GM12872 (cell line): ENCODE measurements at regions not wholly inside any gene's neighbourhood (a gene's known extent, or its start where the extent isn't known, plus 50 kb on each side); places are given as distances from the start of the nearest gene placed in this dataset.

Experiments used
- TF ChIP-seq, protein P1 (sequence below): IDR thresholded peaks from 3 replicates; pipeline ENCODE4 v1.5.1; 2011; ENCODE audit warnings: low read depth, mild to moderate bottlenecking, low read length, moderate library complexity; ENCODE audit not compliant: insufficient read depth

DNA sequence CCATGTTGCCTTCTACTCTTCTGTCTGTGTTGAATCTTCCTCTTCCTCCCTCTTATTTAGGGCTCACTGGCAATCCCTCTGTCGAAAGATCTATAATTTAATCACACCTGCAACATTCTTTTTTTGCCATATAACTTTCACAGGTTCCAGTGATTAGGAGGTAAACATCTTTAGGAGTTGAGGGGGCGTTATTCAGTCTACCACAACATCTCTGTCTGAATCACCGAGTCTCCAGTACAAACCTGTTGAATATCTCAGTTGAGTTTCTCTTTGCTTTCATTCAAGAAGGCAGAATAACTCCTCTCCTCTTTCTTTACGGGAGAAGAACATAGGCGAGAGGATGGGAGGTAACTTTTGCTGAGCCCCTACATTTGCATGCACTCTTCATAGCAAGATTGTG is 101.9 kb upstream of the CDC42BPA start:
- TF ChIP-seq, protein P1, sequence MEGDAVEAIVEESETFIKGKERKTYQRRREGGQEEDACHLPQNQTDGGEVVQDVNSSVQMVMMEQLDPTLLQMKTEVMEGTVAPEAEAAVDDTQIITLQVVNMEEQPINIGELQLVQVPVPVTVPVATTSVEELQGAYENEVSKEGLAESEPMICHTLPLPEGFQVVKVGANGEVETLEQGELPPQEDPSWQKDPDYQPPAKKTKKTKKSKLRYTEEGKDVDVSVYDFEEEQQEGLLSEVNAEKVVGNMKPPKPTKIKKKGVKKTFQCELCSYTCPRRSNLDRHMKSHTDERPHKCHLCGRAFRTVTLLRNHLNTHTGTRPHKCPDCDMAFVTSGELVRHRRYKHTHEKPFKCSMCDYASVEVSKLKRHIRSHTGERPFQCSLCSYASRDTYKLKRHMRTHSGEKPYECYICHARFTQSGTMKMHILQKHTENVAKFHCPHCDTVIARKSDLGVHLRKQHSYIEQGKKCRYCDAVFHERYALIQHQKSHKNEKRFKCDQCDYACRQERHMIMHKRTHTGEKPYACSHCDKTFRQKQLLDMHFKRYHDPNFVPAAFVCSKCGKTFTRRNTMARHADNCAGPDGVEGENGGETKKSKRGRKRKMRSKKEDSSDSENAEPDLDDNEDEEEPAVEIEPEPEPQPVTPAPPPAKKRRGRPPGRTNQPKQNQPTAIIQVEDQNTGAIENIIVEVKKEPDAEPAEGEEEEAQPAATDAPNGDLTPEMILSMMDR = no peak

DNA sequence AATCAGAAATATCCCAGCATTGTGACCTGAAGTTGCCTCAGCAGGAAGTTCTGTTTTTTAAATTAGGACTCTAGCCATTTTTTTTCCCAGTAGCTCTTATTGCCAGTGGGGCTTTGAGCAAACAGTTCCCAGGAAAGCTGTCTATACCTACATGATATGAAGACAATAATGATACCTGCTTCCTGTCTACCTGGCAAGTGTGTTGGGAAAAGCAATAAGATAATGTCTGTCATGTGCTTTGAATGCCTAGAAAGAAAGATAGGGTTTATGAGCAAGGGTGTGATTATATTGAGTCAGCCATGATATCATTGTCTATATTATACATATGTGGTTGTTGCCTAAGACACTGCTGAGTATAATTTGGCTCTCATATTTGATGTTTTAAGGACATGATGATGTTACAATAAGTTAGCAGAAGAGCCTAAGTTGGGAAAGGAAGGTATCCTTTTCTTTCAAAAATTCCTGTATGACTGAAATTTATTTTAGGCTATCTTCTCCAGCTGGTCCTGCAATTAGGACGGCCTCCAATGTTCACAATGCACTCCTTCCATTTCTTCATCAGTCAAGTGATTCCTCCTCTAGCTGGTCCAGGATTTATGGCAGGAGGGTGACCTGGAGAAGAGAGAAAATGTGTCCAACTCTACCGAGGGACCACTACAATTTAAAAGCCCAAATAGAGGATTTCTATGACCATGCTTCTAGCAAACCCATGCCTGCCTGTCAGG is 99.6 kb upstream of the CDC42BPA start:
- TF ChIP-seq, protein P1 = no peak

- TF ChIP-seq, protein P1 = no peak
These were observed 98.0 kb upstream of the CDC42BPA start for GRCh38 chr1:227416156-227416830.

DNA sequence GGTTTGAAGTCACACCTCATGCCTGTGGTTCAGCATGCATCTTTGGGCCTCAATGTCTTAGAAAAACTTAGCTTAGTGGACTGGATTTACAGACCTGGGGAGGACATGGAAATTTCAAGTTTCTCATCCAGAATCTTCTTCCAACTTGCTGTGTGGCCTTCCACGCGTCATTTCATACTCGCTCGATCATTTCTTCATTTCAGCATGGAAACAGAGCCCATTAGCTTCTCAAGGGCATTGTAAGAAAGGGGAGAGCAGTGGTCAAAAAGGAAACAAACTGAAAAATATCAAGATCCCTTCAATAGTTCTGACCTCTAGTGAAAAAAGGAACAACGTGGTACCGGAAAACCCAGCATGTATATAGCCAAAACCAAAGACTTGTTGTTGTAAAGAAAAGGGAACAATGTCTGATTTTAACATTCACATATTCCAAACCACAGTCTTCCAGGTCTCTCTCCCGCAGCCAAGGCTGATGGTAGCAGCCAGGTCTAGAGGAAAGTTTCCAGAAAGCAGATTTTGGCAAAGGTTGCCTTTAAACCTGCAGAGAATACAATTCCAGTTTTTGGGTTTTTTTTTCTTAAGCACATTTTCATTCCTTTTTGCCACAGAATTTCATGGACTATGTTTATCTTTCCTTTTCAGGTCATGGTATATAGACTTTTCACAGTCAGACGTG is 97.0 kb upstream of the CDC42BPA start:
- TF ChIP-seq, protein P1 = no peak

DNA sequence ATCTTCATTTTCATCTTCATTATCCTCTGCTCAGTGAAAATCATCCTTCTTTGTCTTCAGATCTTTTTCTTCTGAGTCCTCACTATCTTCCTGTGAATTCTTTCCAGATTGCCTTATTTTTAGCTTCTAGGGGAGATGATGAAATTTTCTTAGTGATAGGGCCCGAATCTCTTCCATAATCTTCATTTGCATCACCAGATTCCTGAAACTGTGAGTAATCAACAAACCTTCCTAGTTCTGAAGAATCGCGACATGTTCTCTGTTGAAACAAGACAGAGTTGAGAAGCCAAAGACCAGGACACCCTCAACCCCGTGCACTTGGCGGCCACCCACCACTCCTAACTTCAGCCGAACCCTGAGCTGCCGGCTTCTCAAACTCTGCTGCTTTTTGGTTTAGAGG is 92.8 kb upstream of the CDC42BPA start:
- TF ChIP-seq, protein P1 = no peak

GRCh38 chr1:227403535-227403934 is 85.2 kb upstream of the CDC42BPA start:
- TF ChIP-seq, protein P1 = no peak

DNA sequence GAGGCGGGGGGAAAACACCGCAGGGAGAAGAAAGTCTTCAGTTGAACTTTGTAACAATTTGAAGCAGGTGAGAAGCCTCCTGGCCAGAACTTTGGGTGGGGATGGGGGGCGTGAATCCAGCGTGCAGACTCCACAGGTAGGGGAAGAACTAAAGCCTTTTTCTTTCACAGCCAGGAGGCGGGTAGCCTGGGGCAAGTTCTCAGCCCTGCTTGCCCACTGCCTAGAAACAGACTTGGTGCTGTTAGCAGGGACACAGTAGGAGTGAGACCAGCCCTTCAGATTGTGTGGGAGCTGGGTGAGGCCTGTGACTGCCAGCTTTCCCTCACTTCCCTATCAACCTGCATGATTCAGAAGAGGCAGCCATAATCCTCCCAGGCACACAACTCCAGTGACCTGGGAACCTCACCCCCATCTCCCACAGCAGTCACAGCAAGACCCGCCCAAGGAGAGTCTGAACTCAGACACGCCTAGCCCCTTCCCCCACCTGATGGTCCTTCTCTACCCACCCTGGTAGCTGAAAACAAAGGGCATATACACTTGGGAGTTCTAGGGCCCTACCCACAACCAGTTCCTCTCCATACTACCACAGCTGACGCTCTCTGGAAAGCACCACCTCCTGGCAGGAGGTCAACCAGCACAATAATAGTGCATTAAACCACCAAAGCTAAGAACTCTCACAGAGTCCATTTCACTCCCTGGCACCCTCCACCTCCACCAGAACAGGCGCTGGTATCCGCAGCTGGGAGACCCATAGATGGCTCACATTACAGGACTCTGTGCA is 83.5 kb upstream of the CDC42BPA start:
- TF ChIP-seq, protein P1 = no peak
